Superior temporal gyrus (tissue), 1 donor: ENCODE measurements at regions not wholly inside any gene's neighbourhood (a gene's known extent, or its start where the extent isn't known, plus 50 kb on each side); places are given as distances from the start of the nearest gene placed in this dataset.
"Not testable (repeated sequence)": the region's sequence is repeated elsewhere in the genome, so short reads cannot be mapped to it uniquely, and the experiment has no call there.

ENCODE experiments used
- DNase-seq: peaks from one replicate; pipeline ENCODE4 v3.0.0-alpha.2; 2016; ENCODE audit errors: extremely low spot score

- not testable (repeated sequence) for DNase-seq
Observed at GRCh38 chr12:131625966-131626722, 84.7 kb upstream of the SFSWAP start.

GRCh38 chr12:131627151-131628022 is 83.5 kb upstream of the SFSWAP start:
- DNase-seq = not testable (repeated sequence)

GRCh38 chr12:131628023-131628740 is 82.7 kb upstream of the SFSWAP start:
- DNase-seq = no peak

- no peak for DNase-seq
Observed at GRCh38 chr12:131628766-131629448, 82.0 kb upstream of the SFSWAP start.

- no peak for DNase-seq
Observed at GRCh38 chr12:131631230-131631629, 79.7 kb upstream of the SFSWAP start.

GRCh38 chr12:131631889-131632651 is 78.8 kb upstream of the SFSWAP start:
- not testable (repeated sequence) for DNase-seq

GRCh38 chr12:131632652-131633023 is 78.3 kb upstream of the SFSWAP start:
- DNase-seq = not testable (repeated sequence)

- not testable (repeated sequence) for DNase-seq
Observed at GRCh38 chr12:131633610-131634009, 77.3 kb upstream of the SFSWAP start.

- no peak for DNase-seq
Observed at GRCh38 chr12:131634037-131634436, 76.9 kb upstream of the SFSWAP start.

GRCh38 chr12:131635012-131635411 is 75.9 kb upstream of the SFSWAP start:
- DNase-seq = not testable (repeated sequence)

- no peak for DNase-seq
Observed at GRCh38 chr12:131635491-131636122, 75.3 kb upstream of the SFSWAP start.

- no peak for DNase-seq
Observed at GRCh38 chr12:131636266-131636665, 74.6 kb upstream of the SFSWAP start.

GRCh38 chr12:131636940-131637750 is 73.7 kb upstream of the SFSWAP start:
- no peak for DNase-seq

GRCh38 chr12:131637986-131638385 is 72.9 kb upstream of the SFSWAP start:
- DNase-seq = no peak

GRCh38 chr12:131639270-131639940 is 71.5 kb upstream of the SFSWAP start:
- DNase-seq = peak; percentile 26

GRCh38 chr12:131640525-131640924 is 70.4 kb upstream of the SFSWAP start:
- DNase-seq = peak; percentile 49

GRCh38 chr12:131641315-131641714 is 69.6 kb upstream of the SFSWAP start:
- DNase-seq = no peak

- no peak for DNase-seq
Observed at GRCh38 chr12:131642101-131642540, 68.8 kb upstream of the SFSWAP start.

GRCh38 chr12:131642771-131643170 is 68.1 kb upstream of the SFSWAP start:
- DNase-seq = no peak
